NCI-H2196 treated with DMSO at 0.1 percent for 48 hours (cell line): ENCODE measurements at regions not wholly inside any gene's neighbourhood (a gene's known extent, or its start where the extent isn't known, plus 50 kb on each side); places are given as distances from the start of the nearest gene placed in this dataset.

Experiments used
- DNase-seq: peaks from one replicate; lab custom pipeline; 2025; ENCODE audit not compliant: unreplicated experiment; lab: John Stamatoyannopoulos, UW

DNA sequence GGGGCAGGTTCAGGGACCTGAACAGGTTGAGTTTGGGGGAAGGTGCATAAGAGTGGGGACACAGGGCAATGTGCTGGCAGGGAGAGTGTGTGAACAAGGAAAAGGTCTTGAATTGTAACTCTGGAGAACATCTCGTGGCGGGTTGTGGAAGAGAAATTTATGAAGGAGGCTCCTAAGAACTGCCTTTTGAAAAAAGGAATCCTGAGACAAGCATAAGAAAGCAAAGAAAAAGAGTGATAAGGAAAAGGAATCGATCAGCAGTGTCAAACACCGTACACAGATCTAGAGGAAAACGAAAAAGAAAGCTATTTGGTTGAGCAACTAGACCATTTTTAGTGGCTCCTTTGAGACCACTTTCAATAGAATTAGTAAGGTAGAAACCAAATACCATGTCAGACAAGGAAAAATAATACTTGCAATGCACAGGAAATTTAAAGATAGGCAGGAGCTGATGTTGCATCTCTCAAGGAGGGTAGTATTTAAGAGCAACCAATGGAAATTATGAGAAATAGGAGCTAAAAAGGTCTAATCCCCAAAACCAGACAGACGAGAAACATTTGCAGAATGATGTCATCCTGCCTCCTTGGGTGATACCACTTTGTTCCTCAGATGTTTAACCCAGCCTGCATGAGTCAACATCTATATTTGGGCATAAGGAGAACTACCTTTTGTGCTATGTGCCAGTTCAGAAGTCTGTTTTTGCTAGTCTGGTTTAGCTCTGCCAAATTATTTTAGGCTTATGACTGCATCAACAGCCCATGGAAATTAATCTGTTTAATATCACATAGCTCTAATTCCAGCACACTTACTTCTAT lies 64.5 kb upstream of the STK38L start:
- DNase-seq: peak; percentile 81

- no peak for DNase-seq
Measured at GRCh38 chr12:27180906-27181505, 63.1 kb upstream of the STK38L start.

- DNase-seq: no peak
Measured at GRCh38 chr12:27183342-27183741, 60.7 kb upstream of the STK38L start.

DNA sequence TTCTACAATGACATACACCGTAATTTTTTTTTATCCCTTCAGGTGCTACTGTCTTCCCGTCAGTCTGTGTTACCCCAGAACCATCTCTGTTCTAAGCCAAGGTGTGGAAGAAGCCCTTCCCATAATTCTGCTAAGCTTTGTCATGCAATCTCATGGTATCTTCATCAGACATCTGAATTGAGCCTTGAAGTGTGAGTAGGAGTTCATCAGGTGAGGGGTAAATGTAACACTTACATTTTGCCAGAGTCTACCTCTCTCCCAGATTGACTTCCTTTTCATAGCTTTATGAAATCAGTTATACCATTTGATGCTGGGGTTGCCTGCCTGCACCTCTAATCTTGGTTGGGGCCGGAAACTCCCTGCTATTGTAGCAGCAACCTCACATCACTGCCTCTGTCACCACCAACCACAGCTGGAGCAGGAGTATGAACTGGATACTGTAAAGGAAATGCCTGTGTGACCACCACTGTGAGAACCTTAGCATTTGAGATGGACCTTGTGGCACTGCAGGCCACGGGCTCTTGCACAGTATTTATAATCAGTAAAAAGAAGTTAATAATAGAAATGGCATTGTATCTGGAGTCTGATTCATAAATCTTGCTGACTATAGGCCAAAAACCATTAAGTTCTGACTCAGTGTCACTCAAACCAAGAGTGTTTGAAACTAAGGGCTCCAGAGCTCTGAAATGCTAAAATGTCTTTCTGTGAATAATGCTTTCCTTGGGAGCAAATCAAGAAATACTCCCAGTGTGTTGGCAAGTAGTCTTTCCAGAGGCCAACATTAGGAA lies 58.7 kb upstream of the STK38L start:
- no peak for DNase-seq

GRCh38 chr12:27186022-27186839 lies 57.9 kb upstream of the STK38L start:
- no peak for DNase-seq

- no peak for DNase-seq
Measured at GRCh38 chr12:27187697-27188096, 56.4 kb upstream of the STK38L start.

DNA sequence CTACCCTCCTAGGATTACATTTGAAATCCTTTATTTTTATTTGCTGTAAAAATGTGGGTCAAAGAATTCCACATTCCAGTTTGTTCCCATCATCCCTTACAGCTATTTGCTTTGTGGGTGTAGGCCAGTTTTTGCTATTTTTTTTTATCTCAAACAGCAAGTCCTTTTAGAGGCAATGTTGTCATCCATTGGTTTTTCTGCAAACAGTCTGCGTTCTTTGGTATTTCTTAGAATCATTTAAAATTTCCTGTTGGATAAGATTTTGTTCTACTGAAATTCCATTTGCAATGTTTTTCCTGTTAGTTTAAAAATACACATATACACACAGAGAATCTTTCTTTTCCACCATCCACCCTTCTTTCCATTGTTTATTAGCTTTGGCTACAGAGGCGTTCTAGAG lies 53.3 kb upstream of the STK38L start:
- no peak for DNase-seq

GRCh38 chr12:27191531-27191930 lies 52.6 kb upstream of the STK38L start:
- DNase-seq: no peak

DNA sequence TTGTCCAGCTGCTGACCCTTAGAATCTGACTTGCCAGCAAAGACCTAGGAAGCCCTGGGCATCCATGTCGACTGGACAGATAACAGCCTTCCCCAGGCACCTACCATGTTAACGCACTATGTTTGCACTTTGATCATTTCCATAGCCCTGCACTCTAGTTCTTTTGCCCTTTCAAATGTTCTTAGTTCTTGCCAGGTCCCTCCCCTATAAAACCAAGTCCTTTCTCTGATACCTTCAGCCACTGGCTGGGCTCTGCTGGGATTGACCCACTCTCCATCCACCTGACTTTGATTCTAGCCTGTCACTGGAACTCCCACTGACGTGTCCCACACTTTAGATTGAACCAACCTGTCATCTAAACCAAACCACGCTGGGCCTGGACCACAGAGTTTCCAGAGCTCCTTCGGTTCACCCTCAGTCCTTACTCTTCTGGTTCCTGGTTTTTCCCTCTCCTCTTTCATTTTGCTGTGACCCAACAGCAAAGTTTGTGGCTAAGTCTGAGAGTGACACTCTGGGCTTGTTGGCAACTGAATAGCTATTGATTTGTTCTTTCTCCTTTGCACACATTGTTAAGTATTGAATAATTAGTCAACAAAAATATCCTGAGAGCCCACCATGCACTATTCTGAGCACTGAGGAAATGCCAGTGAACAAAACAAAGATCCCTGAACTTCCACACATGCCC lies 51.8 kb upstream of the STK38L start:
- no peak for DNase-seq

- DNase-seq: no peak
Measured at GRCh38 chr12:27193106-27193505, 51.0 kb upstream of the STK38L start.

GRCh38 chr12:27193854-27194544 lies 50.1 kb upstream of the STK38L start:
- DNase-seq: no peak
